Endothelial cell of umbilical vein (primary cell): ENCODE measurements at regions not wholly inside any gene's neighbourhood (a gene's known extent, or its start where the extent isn't known, plus 50 kb on each side); places are given as distances from the start of the nearest gene placed in this dataset.

Experiments used
- BruUV-seq: library from RNA; stranded (reverse); fragments of 400-500 nt; replicated peaks from 2 replicates; lab custom pipeline; 2021; lab: Mats Ljungman, UMichigan
- CTCF ChIA-PET: fragments of 300-600, 350-600 bp; sonication (Branson Sonifier 250); formaldehyde crosslinking; loops from one replicate; lab custom pipeline; 2021; ENCODE audit warnings: antibody characterized with exemption, inconsistent platforms; lab: Charles Lee
- POLR2A ChIA-PET: fragments of 300-600, 350-600 bp; sonication (Branson Sonifier 250); formaldehyde crosslinking; loops from one replicate; lab custom pipeline; 2021; ENCODE audit warnings: antibody characterized with exemption, inconsistent platforms; lab: Charles Lee
- DNase-seq: peaks from one replicate; pipeline ENCODE4 v3.0.0-alpha.2; 2011; ENCODE audit warnings: low read depth, low spot score
- FAIRE-seq: peaks from 2 replicates; lab custom pipeline; 2011; peaks lifted over from hg19 to GRCh38; lab: Jason Lieb, UNC
- H2AFZ ChIP-seq: 2 replicates; pipeline ENCODE4 v1.6.0; 2012; ENCODE audit warnings: low read depth, low read length, control low read depth, inconsistent platforms
- H3K27ac ChIP-seq: 2 replicates; pipeline ENCODE4 v1.5.1; 2011; ENCODE audit warnings: low read depth, mild to moderate bottlenecking, control low read depth, low read length, moderate library complexity; ENCODE audit not compliant: insufficient read depth
- H3K27me3 ChIP-seq, 2 experiments: 2 replicates each; pipeline versions ENCODE4 v1.6.0 to v1.6.1; 2011; ENCODE audit warnings: low read length in 2 of 2, mixed read lengths in 1 of 2; ENCODE audit not compliant: control insufficient read depth in 2 of 2, insufficient read depth in 2 of 2
- H3K36me3 ChIP-seq, 2 experiments: 2 replicates in 1 of 2; 3 replicates in 1 of 2; pipeline ENCODE4 v1.5.1; 2011; ENCODE audit warnings: low read length in 2 of 2, mild to moderate bottlenecking in 1 of 2, moderate library complexity in 1 of 2; ENCODE audit not compliant: control insufficient read depth in 2 of 2, insufficient read depth in 2 of 2; ENCODE audit errors: extremely low read depth in 1 of 2
- H3K4me1 ChIP-seq: 3 replicates; pipeline ENCODE4 v1.5.1; 2011; ENCODE audit warnings: mild to moderate bottlenecking, low read length; ENCODE audit not compliant: control insufficient read depth, insufficient read depth; ENCODE audit errors: extremely low read depth
- H3K4me2 ChIP-seq: 2 replicates; pipeline ENCODE4 v1.6.1; 2011; ENCODE audit warnings: low read length, control low read depth, mixed read lengths; ENCODE audit not compliant: insufficient read depth
- H3K4me3 ChIP-seq, 3 experiments: fragments of 200-600 bp in 1 of 3; sonication (generic), shearing (Covaris generic) in 1 of 3; replicated peaks in 1 of 3; 2 replicates each; pipeline ENCODE4 v1.5.1; 2011 to 2016; ENCODE audit warnings: control low read depth in 3 of 3, low read length in 3 of 3, mild to moderate bottlenecking in 2 of 3, inconsistent platforms in 1 of 3, low read depth in 1 of 3, moderate library complexity in 1 of 3; ENCODE audit not compliant: insufficient read depth in 1 of 3
- H3K79me2 ChIP-seq: 2 replicates; pipeline ENCODE4 v1.6.0; 2012; ENCODE audit warnings: low read length, inconsistent platforms; ENCODE audit not compliant: control insufficient read depth, insufficient read depth
- H3K9ac ChIP-seq: replicated peaks from 2 replicates; pipeline ENCODE3; 2011; ENCODE audit warnings: low read length, control low read depth; ENCODE audit not compliant: insufficient read depth; ENCODE audit errors: extremely low read depth
- H3K9me1 ChIP-seq: replicated peaks from 3 replicates; pipeline ENCODE4 v1.6.0; 2011; ENCODE audit warnings: mild to moderate bottlenecking, low read length; ENCODE audit not compliant: control insufficient read depth, insufficient read depth; ENCODE audit errors: extremely low read depth
- H3K9me3 ChIP-seq: replicated peaks from 2 replicates; pipeline ENCODE4 v1.5.1; 2012; ENCODE audit warnings: low read length, inconsistent platforms; ENCODE audit not compliant: control insufficient read depth, insufficient read depth
- H4K20me1 ChIP-seq: replicated peaks from 2 replicates; pipeline ENCODE3; 2011; ENCODE audit warnings: mild to moderate bottlenecking, low read length; ENCODE audit not compliant: control insufficient read depth, insufficient read depth; ENCODE audit errors: extremely low read depth
- JUN ChIP-seq: IDR thresholded peaks from 2 replicates; pipeline ENCODE4 v1.6.1; 2011; ENCODE audit warnings: borderline replicate concordance, low read depth; ENCODE audit not compliant: insufficient read length, insufficient read depth
- MYC ChIP-seq: IDR thresholded peaks from one replicate; pipeline ENCODE4 v1.6.1; 2011; ENCODE audit warnings: mild to moderate bottlenecking, low read depth, low read length
- dilution Hi-C: fragments of 300-500 bp; cut with MboI; formaldehyde crosslinking; loops from one replicate; pipeline ENCODE4 v1.15.0; 2019; ENCODE audit warnings: low sequenced_read_pairs; ENCODE audit not compliant: extremely low pct_ligation_motif_present
- intact Hi-C: fragments of 100-400 bp; cut with micrococcal nuclease; formaldehyde crosslinking; loops from one replicate; pipeline ENCODE4 v1.10.0; 2022
- TF ChIP-seq, protein P1 (sequence below): IDR thresholded peaks from 2 replicates; pipeline ENCODE4 v1.6.1; 2011; ENCODE audit not compliant: insufficient read depth, insufficient read length
- TF ChIP-seq, protein P2 (sequence below), 2 donors: IDR thresholded peaks; 1 replicate in 1 of 2; 2 replicates in 1 of 2; pipeline ENCODE4 v1.5.1; 2011; ENCODE audit warnings: low read length in 2 of 2, mild to moderate bottlenecking in 2 of 2, moderate library complexity in 2 of 2, control low read depth in 1 of 2, inconsistent platforms in 1 of 2, low read depth in 1 of 2; ENCODE audit not compliant: insufficient read depth in 1 of 2; ENCODE audit errors: extremely low read depth in 1 of 2

DNA sequence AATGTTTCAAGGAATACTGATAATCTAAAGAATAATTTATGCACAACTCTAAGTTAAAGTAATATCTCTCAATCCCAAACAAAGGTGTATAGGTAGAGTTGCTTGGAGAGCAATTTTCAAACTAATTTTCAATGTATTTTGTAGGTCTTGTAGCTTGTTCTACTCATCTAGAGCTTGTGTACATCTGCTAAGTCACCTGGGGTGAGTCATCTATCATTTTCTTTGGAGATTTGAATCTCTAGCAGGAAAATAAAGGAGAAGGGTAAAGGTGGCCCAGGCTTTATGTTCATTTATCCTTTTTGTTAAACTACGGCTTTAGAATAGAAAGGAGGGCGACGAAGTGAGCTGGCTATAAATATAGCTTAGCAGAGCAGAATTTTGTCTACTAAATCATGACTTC, 76.8 kb upstream of the THUMPD2 start:
- Histone ChIP-seq H3K4me3 (no peak overlapping the region), H3K9me1 (no peaks in the 10 kb centered on the region), H3K9me3 (no peaks in the 10 kb centered on the region), H3K36me3 (no peaks in the 10 kb centered on the region), H3K27ac (no peak overlapping the region), H3K9ac (no peak overlapping the region), H2AFZ (no peak overlapping the region), H3K4me1 (no peaks in the 10 kb centered on the region), H3K79me2 (no peaks in the 10 kb centered on the region), H3K4me2 (no peak overlapping the region), H4K20me1 (no peaks in the 10 kb centered on the region), H3K27me3 (no peaks in the 10 kb centered on the region)
- dilution Hi-C loops (no loop called here), intact Hi-C loops (no loop called here)
- DNase-seq (no peak), FAIRE-seq (no peak)
- BruUV-seq = no TSS peak
- ChIA-PET CTCF (interaction anchor here (0.7 to 1.9 kb wide), 2 partner anchors 18 to 58 kb away, joined by 3 to 9 read pairs; no protein-coding TSS in a partner anchor), POLR2A (no interaction called here)
- TF ChIP-seq MYC = no peak
- TF ChIP-seq JUN = no peak
- TF ChIP-seq, protein P1, sequence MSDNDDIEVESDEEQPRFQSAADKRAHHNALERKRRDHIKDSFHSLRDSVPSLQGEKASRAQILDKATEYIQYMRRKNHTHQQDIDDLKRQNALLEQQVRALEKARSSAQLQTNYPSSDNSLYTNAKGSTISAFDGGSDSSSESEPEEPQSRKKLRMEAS = no peak

DNA sequence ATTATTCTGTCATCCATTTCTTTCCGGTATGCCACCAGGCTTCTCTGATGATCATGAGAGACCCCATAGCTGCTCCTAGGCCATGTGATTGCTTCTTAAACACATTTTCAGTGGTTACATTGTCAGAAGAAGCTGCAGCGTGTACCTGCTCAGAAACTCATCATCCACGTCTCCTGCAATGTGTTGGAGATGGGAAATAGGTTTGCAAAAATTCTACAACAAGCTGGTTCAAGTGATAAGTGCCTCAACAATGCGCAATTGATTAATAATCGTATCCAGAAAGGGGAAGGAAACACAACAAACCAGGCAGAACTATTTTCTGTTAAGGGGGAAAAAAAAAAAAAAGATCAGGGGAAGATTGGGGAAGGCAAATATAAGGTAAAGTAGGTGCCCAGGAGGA, 75.7 kb upstream of the THUMPD2 start:
- no peak for FAIRE-seq
- dilution Hi-C loops = no loop called here
- TF ChIP-seq, protein P2, sequence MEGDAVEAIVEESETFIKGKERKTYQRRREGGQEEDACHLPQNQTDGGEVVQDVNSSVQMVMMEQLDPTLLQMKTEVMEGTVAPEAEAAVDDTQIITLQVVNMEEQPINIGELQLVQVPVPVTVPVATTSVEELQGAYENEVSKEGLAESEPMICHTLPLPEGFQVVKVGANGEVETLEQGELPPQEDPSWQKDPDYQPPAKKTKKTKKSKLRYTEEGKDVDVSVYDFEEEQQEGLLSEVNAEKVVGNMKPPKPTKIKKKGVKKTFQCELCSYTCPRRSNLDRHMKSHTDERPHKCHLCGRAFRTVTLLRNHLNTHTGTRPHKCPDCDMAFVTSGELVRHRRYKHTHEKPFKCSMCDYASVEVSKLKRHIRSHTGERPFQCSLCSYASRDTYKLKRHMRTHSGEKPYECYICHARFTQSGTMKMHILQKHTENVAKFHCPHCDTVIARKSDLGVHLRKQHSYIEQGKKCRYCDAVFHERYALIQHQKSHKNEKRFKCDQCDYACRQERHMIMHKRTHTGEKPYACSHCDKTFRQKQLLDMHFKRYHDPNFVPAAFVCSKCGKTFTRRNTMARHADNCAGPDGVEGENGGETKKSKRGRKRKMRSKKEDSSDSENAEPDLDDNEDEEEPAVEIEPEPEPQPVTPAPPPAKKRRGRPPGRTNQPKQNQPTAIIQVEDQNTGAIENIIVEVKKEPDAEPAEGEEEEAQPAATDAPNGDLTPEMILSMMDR (IDR thresholded peaks at IDR 0.05; ENCODE audit: extremely low read depth in 1 of 2, insufficient read depth in 1 of 2, low read depth in 1 of 2, low read length in 2 of 2) = no peak
- no peak for TF ChIP-seq MYC
- Histone ChIP-seq H3K9ac (no peak overlapping the region), H3K27ac (no peak overlapping the region), H3K36me3 (no peaks in the 10 kb centered on the region), H3K9me1 (no peaks in the 10 kb centered on the region), H3K4me1 (no peaks in the 10 kb centered on the region), H3K27me3 (no peaks in the 10 kb centered on the region), H3K4me3 (no peak overlapping the region), H4K20me1 (no peaks in the 10 kb centered on the region), H2AFZ (no peak overlapping the region), H3K79me2 (no peaks in the 10 kb centered on the region), H3K4me2 (no peak overlapping the region), H3K9me3 (no peaks in the 10 kb centered on the region)
- no peak for DNase-seq
- ChIA-PET CTCF (interaction anchor here (1.9 kb wide), 1 partner anchor 17 kb away, joined by 9 read pairs; no protein-coding TSS in a partner anchor), POLR2A (no interaction called here)
- no TSS peak for BruUV-seq
- intact Hi-C loops = no loop called here
